ENCODE measurements at regions not wholly inside any gene's neighbourhood (a gene's known extent, or its start where the extent isn't known, plus 50 kb on each side); places are given as distances from the start of the nearest gene placed in this dataset.

GRCh38 chr7:156177422-156178055 is 365.3 kb upstream of the SHH start:
- no peak overlapping the region for H3K4me3 ChIP-seq
- H3K27ac ChIP-seq = no peak overlapping the region
- H3K4me1 ChIP-seq (replicated peaks in 1 of 2) = no peaks in the 10 kb centered on the region
- in situ Hi-C loops (cut with MboI; ENCODE audit: low pct_unique_long_range_greater_than_20kb in 2 of 9, low sequenced_read_pairs in 9 of 9, unreplicated experiment in 9 of 9) = no loop called here
- ATAC-seq (replicated peaks in 6 of 8) = peak in 1 of 8 experiments; percentile 53
- 6 to 72% (median 53%) methylated on average over 3 to 22 of the region's 22 CpGs for WGBS, 10 experiments

GRCh38 chr7:156176039-156176438 is 363.8 kb upstream of the SHH start:
- Histone ChIP-seq H3K4me3 (no peak overlapping the region), H3K4me1 (replicated peaks in 1 of 2) (no peaks in the 10 kb centered on the region), H3K27ac (no peak overlapping the region)
- no peak for ATAC-seq (replicated peaks in 6 of 8)
- in situ Hi-C loops (cut with MboI; ENCODE audit: low pct_unique_long_range_greater_than_20kb in 2 of 9, low sequenced_read_pairs in 9 of 9, unreplicated experiment in 9 of 9) = no loop called here
- 0 to 93% (median 40%) methylated on average over 1 to 4 of the region's 7 CpGs; no CpG with 5 or more reads in 5 of the 10 experiments for WGBS, 10 experiments

- Histone ChIP-seq H3K4me1 (replicated peaks in 1 of 2) (no peaks in the 10 kb centered on the region), H3K4me3 (no peak overlapping the region), H3K27ac (no peak overlapping the region)
- ATAC-seq (replicated peaks in 6 of 8) = no peak
- in situ Hi-C loops (cut with MboI; ENCODE audit: low pct_unique_long_range_greater_than_20kb in 2 of 9, low sequenced_read_pairs in 9 of 9, unreplicated experiment in 9 of 9) = no loop called here
- 80% methylated on average over 2 of the region's 10 CpGs; no CpG with 5 or more reads in 9 of the 10 experiments for WGBS, 10 experiments
Observed at GRCh38 chr7:156175003-156175402, 362.7 kb upstream of the SHH start.

- ATAC-seq (replicated peaks in 6 of 8) = no peak
- WGBS, 10 experiments = 40 to 92% (median 82%) methylated on average over 2 to 13 of the region's 17 CpGs; no CpG with 5 or more reads in 5 of the 10 experiments
- no peak overlapping the region for H3K4me3 ChIP-seq
- H3K4me1 ChIP-seq (replicated peaks in 1 of 2) = no peaks in the 10 kb centered on the region
- no peak overlapping the region for H3K27ac ChIP-seq
- in situ Hi-C loops (cut with MboI; ENCODE audit: low pct_unique_long_range_greater_than_20kb in 2 of 9, low sequenced_read_pairs in 9 of 9, unreplicated experiment in 9 of 9) = no loop called here
Observed at GRCh38 chr7:156174428-156174827, 362.2 kb upstream of the SHH start.

- in situ Hi-C loops (cut with MboI; ENCODE audit: low pct_unique_long_range_greater_than_20kb in 2 of 9, low sequenced_read_pairs in 9 of 9, unreplicated experiment in 9 of 9) = no loop called here
- no peaks in the 10 kb centered on the region for H3K4me1 ChIP-seq (replicated peaks in 1 of 2)
- ATAC-seq (replicated peaks in 6 of 8) = no peak
- 15 to 86% (median 40%) methylated on average over 1 to 10 of the region's 18 CpGs; no CpG with 5 or more reads in 5 of the 10 experiments for WGBS, 10 experiments
- no peak overlapping the region for H3K27ac ChIP-seq
- H3K4me3 ChIP-seq = no peak overlapping the region
Observed at GRCh38 chr7:156173748-156174353, 361.6 kb upstream of the SHH start.

- H3K27ac ChIP-seq = no peak overlapping the region
- in situ Hi-C loops (cut with MboI; ENCODE audit: low pct_unique_long_range_greater_than_20kb in 2 of 9, low sequenced_read_pairs in 9 of 9, unreplicated experiment in 9 of 9) = no loop called here
- ATAC-seq (replicated peaks in 6 of 8) = no peak
- H3K4me3 ChIP-seq = no peak overlapping the region
- WGBS, 10 experiments = 0 to 81% (median 49%) methylated on average over 1 to 12 of the region's 13 CpGs; no CpG with 5 or more reads in 2 of the 10 experiments
- H3K4me1 ChIP-seq (replicated peaks in 1 of 2) = no peaks in the 10 kb centered on the region
Observed at GRCh38 chr7:156173346-156173745, 361.1 kb upstream of the SHH start.

GRCh38 chr7:156172638-156173037 is 360.4 kb upstream of the SHH start:
- no peaks in the 10 kb centered on the region for H3K4me1 ChIP-seq (replicated peaks in 1 of 2)
- no peak for ATAC-seq (replicated peaks in 6 of 8)
- WGBS, 10 experiments = 40 to 80% (median 71%) methylated on average over 1 to 6 of the region's 6 CpGs; no CpG with 5 or more reads in 5 of the 10 experiments
- H3K4me3 ChIP-seq = no peak overlapping the region
- no peak overlapping the region for H3K27ac ChIP-seq
- in situ Hi-C loops (cut with MboI; ENCODE audit: low pct_unique_long_range_greater_than_20kb in 2 of 9, low sequenced_read_pairs in 9 of 9, unreplicated experiment in 9 of 9) = no loop called here

- WGBS, 10 experiments = 63 to 94% (median 71%) methylated on average over 2 to 4 of the region's 32 CpGs; no CpG with 5 or more reads in 7 of the 10 experiments
- ATAC-seq (replicated peaks in 6 of 8) = no peak
- H3K4me3 ChIP-seq = no peak overlapping the region
- no peak overlapping the region for H3K27ac ChIP-seq
- in situ Hi-C loops (cut with MboI; ENCODE audit: low pct_unique_long_range_greater_than_20kb in 2 of 9, low sequenced_read_pairs in 9 of 9, unreplicated experiment in 9 of 9) = no loop called here
- no peaks in the 10 kb centered on the region for H3K4me1 ChIP-seq (replicated peaks in 1 of 2)
Observed at GRCh38 chr7:156169474-156170370, 357.5 kb upstream of the SHH start.

GRCh38 chr7:156168434-156168833 is 356.2 kb upstream of the SHH start:
- in situ Hi-C loops (cut with MboI; ENCODE audit: low pct_unique_long_range_greater_than_20kb in 2 of 9, low sequenced_read_pairs in 9 of 9, unreplicated experiment in 9 of 9) = no loop called here

GRCh38 chr7:156167987-156168386 is 355.7 kb upstream of the SHH start:
- no peak for ATAC-seq (replicated peaks in 6 of 8)
- Histone ChIP-seq H3K27ac (no peak overlapping the region), H3K4me1 (replicated peaks in 1 of 2) (no peaks in the 10 kb centered on the region), H3K4me3 (no peak overlapping the region)
- 75 to 100% (median 86%) methylated on average over 2 to 4 of the region's 5 CpGs; no CpG with 5 or more reads in 7 of the 10 experiments for WGBS, 10 experiments
- in situ Hi-C loops (cut with MboI; ENCODE audit: low pct_unique_long_range_greater_than_20kb in 2 of 9, low sequenced_read_pairs in 9 of 9, unreplicated experiment in 9 of 9) = no loop called here

More at GRCh38 chr7:156168434-156168833, 356.2 kb upstream of the SHH start:
- Histone ChIP-seq H3K27ac (no peak overlapping the region), H3K4me3 (no peak overlapping the region), H3K4me1 (replicated peaks in 1 of 2) (no peaks in the 10 kb centered on the region)
- WGBS, 10 experiments = 66 to 100% (median 88%) methylated on average over 1 to 6 of the region's 18 CpGs; no CpG with 5 or more reads in 4 of the 10 experiments
- ATAC-seq (replicated peaks in 6 of 8) = no peak

GRCh38 chr7:156167417-156167807 is 355.1 kb upstream of the SHH start:
- H3K27ac ChIP-seq = no peak overlapping the region
- ATAC-seq (replicated peaks in 6 of 8) = no peak
- 20 to 100% (median 58%) methylated on average over 1 to 9 of the region's 10 CpGs; no CpG with 5 or more reads in 2 of the 10 experiments for WGBS, 10 experiments
- H3K4me1 ChIP-seq (replicated peaks in 1 of 2) = no peaks in the 10 kb centered on the region
- in situ Hi-C loops (cut with MboI; ENCODE audit: low pct_unique_long_range_greater_than_20kb in 2 of 9, low sequenced_read_pairs in 9 of 9, unreplicated experiment in 9 of 9) = no loop called here
- no peak overlapping the region for H3K4me3 ChIP-seq

- 0 to 72% (median 43%) methylated on average over 1 to 8 of the region's 12 CpGs; no CpG with 5 or more reads in 1 of the 10 experiments for WGBS, 10 experiments
- Histone ChIP-seq H3K4me3 (no peak overlapping the region), H3K27ac (no peak overlapping the region), H3K4me1 (replicated peaks in 1 of 2) (no peaks in the 10 kb centered on the region)
- ATAC-seq (replicated peaks in 6 of 8) = no peak
- in situ Hi-C loops (cut with MboI; ENCODE audit: low pct_unique_long_range_greater_than_20kb in 2 of 9, low sequenced_read_pairs in 9 of 9, unreplicated experiment in 9 of 9) = no loop called here
Observed at GRCh38 chr7:156166692-156167416, 354.6 kb upstream of the SHH start.
